Brain microvascular endothelial cell (primary cell): ENCODE measurements at regions not wholly inside any gene's neighbourhood (a gene's known extent, or its start where the extent isn't known, plus 50 kb on each side); places are given as distances from the start of the nearest gene placed in this dataset.

Source experiments
- DNase-seq: peaks from one replicate; pipeline ENCODE4 v3.0.0-alpha.2; 2020
- H3K27ac ChIP-seq: fragments of 250-450 bp; sonication (Bioruptor Pico); 2 replicates; pipeline ENCODE4 v1.5.1; 2020; ENCODE audit warnings: mild to moderate bottlenecking, moderate library complexity
- H3K27me3 ChIP-seq: fragments of 250-450 bp; sonication (Bioruptor Pico); replicated peaks from 2 replicates; pipeline ENCODE4 v1.5.1; 2020; ENCODE audit warnings: mild to moderate bottlenecking
- H3K36me3 ChIP-seq: fragments of 250-450 bp; sonication (Bioruptor Pico); replicated peaks from 2 replicates; pipeline ENCODE4 v1.5.1; 2020; ENCODE audit warnings: mild to moderate bottlenecking
- H3K4me3 ChIP-seq: 2 replicates; pipeline ENCODE4 v1.5.1; 2011; ENCODE audit warnings: low read depth, mild to moderate bottlenecking, control low read depth, low read length, moderate library complexity
- in situ Hi-C: cut with HindIII; loops from 2 replicates; pipeline ENCODE4 v1.10.0; 2017; ENCODE audit warnings: low sequenced_read_pairs, low pct_ligation_motif_present
- TF ChIP-seq, protein P1 (sequence below): IDR thresholded peaks from 2 replicates; pipeline ENCODE4 v1.5.1; 2011; ENCODE audit warnings: low read depth, mild to moderate bottlenecking, moderate library complexity, low read length, control low read depth, inconsistent platforms; ENCODE audit errors: missing control alignments

DNA sequence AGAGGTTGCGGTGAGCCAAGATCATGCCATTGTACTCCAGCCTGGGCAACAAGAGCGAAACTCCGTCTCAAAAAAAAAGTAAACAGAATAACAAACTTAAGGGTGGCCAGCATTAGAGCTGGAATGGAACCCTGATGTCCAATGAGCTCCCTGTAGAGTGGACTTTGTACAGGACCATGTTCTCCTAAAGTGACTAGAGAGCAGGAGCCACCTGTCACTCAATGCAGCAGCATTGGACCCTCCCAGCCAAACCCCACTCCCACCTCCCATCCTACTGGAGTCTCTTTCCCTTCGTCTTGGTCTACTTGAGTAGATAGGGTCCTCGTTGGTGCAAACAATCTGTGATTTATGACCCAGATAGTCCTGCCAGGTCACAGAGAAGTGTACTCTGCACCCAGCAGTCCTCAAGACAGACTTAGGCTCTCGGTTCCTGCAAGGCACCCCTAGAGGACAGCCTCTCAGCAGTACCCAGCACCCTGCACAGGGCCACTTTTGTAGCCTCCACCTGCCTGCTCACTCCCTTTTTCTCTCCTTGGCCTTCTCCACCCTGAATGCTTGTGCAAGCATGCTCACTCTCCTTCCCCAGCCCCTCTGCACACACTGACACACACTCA lies 69.2 kb upstream of the ZNF281 start:
- in situ Hi-C loops, result no loop called here
- DNase-seq, result no peak
- Histone ChIP-seq H3K27me3 (no peaks in the 10 kb centered on the region), H3K4me3 (no peak overlapping the region), H3K36me3 (no peaks in the 10 kb centered on the region), H3K27ac (no peak overlapping the region)
- TF ChIP-seq, protein P1, sequence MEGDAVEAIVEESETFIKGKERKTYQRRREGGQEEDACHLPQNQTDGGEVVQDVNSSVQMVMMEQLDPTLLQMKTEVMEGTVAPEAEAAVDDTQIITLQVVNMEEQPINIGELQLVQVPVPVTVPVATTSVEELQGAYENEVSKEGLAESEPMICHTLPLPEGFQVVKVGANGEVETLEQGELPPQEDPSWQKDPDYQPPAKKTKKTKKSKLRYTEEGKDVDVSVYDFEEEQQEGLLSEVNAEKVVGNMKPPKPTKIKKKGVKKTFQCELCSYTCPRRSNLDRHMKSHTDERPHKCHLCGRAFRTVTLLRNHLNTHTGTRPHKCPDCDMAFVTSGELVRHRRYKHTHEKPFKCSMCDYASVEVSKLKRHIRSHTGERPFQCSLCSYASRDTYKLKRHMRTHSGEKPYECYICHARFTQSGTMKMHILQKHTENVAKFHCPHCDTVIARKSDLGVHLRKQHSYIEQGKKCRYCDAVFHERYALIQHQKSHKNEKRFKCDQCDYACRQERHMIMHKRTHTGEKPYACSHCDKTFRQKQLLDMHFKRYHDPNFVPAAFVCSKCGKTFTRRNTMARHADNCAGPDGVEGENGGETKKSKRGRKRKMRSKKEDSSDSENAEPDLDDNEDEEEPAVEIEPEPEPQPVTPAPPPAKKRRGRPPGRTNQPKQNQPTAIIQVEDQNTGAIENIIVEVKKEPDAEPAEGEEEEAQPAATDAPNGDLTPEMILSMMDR, result no peak

- Histone ChIP-seq H3K4me3 (no peak overlapping the region), H3K27ac (no peak overlapping the region), H3K27me3 (no peaks in the 10 kb centered on the region), H3K36me3 (no peaks in the 10 kb centered on the region)
- TF ChIP-seq, protein P1, result no peak
- in situ Hi-C loops, result no loop called here
- no peak for DNase-seq
These were observed 68.4 kb upstream of the ZNF281 start for GRCh38 chr1:200478239-200478623.

DNA sequence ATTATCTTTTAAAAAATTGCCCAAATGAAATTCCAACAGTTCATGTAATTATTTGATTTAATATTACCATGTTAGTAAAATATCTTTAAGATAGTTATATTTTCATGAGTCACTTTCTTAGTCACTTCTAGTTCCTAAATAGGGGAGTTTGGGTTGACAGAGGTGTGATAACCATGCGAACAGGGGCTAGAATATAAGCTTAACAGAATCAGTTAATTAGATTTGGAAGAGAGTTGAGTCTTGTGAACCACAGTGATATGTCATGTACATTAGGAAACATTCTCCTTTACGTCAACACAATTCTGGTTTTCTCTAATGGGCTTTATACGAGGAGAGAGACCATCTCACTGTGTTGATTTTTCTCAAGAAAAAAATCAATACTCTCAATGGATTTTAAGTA lies 64.8 kb upstream of the ZNF281 start:
- Histone ChIP-seq H3K36me3 (no peaks in the 10 kb centered on the region), H3K4me3 (no peak overlapping the region), H3K27ac (no peak overlapping the region), H3K27me3 (no peaks in the 10 kb centered on the region)
- in situ Hi-C loops, result no loop called here
- DNase-seq, result no peak
- TF ChIP-seq, protein P1, result no peak

- in situ Hi-C loops, result no loop called here
- Histone ChIP-seq H3K27ac (no peak overlapping the region), H3K36me3 (no peaks in the 10 kb centered on the region), H3K27me3 (no peaks in the 10 kb centered on the region), H3K4me3 (no peak overlapping the region)
- no peak for DNase-seq
- TF ChIP-seq, protein P1, result no peak
These were observed 64.0 kb upstream of the ZNF281 start for GRCh38 chr1:200473698-200474371.

- TF ChIP-seq, protein P1, result no peak
- DNase-seq, result no peak
- no peaks in the 10 kb centered on the region for H3K27me3 ChIP-seq
- no peaks in the 10 kb centered on the region for H3K36me3 ChIP-seq
- no peak overlapping the region for H3K4me3 ChIP-seq
- no peak overlapping the region for H3K27ac ChIP-seq
- in situ Hi-C loops, result no loop called here
These were observed 61.9 kb upstream of the ZNF281 start for GRCh38 chr1:200471739-200472138.
